ENCODE measurements at regions not wholly inside any gene's neighbourhood (a gene's known extent, or its start where the extent isn't known, plus 50 kb on each side); places are given as distances from the start of the nearest gene placed in this dataset.

GRCh38 chr10:35699848-35700486 is 57.9 kb upstream of the FZD8 start:
- Histone ChIP-seq H3K36me3 (ENCODE audit: control insufficient read depth, low read depth, low read length) (no peaks in the 10 kb centered on the region), H3K4me3 (ENCODE audit: low read length) (no peak overlapping the region), H3K9me3 (ENCODE audit: control insufficient read depth, low read depth, low read length) (no peaks in the 10 kb centered on the region), H3K27me3 (ENCODE audit: control insufficient read depth, insufficient read depth, low read length) (peaks cover 3% of the 10 kb centered on the region), H3K27ac (ENCODE audit: low read length) (no peak overlapping the region), H3K4me1 (ENCODE audit: control insufficient read depth, low read depth, low read length) (peaks cover 15% of the 10 kb centered on the region), H3K9ac (ENCODE audit: low read length) (no peak overlapping the region)

- Histone ChIP-seq H3K27me3 (ENCODE audit: control insufficient read depth, insufficient read depth, low read length) (peaks cover 10% of the 10 kb centered on the region), H3K9ac (ENCODE audit: low read length) (no peak overlapping the region), H3K4me1 (ENCODE audit: control insufficient read depth, low read depth, low read length) (peaks cover 25% of the 10 kb centered on the region), H3K4me3 (ENCODE audit: low read length) (no peak overlapping the region), H3K27ac (ENCODE audit: low read length) (no peak overlapping the region), H3K9me3 (ENCODE audit: control insufficient read depth, low read depth, low read length) (no peaks in the 10 kb centered on the region), H3K36me3 (ENCODE audit: control insufficient read depth, low read depth, low read length) (no peaks in the 10 kb centered on the region)
Measured at GRCh38 chr10:35696392-35697287, 54.5 kb upstream of the FZD8 start.

- Histone ChIP-seq H3K36me3 (ENCODE audit: control insufficient read depth, low read depth, low read length) (no peaks in the 10 kb centered on the region), H3K27me3 (ENCODE audit: control insufficient read depth, insufficient read depth, low read length) (peaks cover 24% of the 10 kb centered on the region), H3K9me3 (ENCODE audit: control insufficient read depth, low read depth, low read length) (no peaks in the 10 kb centered on the region)
Measured at GRCh38 chr10:35693800-35694199, 51.7 kb upstream of the FZD8 start.

More at GRCh38 chr10:35693800-35694199, 51.7 kb upstream of the FZD8 start:
- H3K27ac ChIP-seq (ENCODE audit: low read length) = no peak overlapping the region
- peaks cover 41% of the 10 kb centered on the region for H3K4me1 ChIP-seq (ENCODE audit: control insufficient read depth, low read depth, low read length)
- H3K4me3 ChIP-seq (ENCODE audit: low read length) = no peak overlapping the region
- no peak overlapping the region for H3K9ac ChIP-seq (ENCODE audit: low read length)
